ENCODE measurements at regions not wholly inside any gene's neighbourhood (a gene's known extent, or its start where the extent isn't known, plus 50 kb on each side); places are given as distances from the start of the nearest gene placed in this dataset.
"Not testable (repeated sequence)": the region's sequence is repeated elsewhere in the genome, so short reads cannot be mapped to it uniquely, and the experiment has no call there.

- not testable (repeated sequence) for TF ChIP-seq CTCF, EZH2phosphoT487 (IDR thresholded peaks at IDR 0.05; ENCODE audit: low read length)
Observed at GRCh38 chr10:55537497-55537896, 736.5 kb upstream of the PCDH15 start.
